Nephron (organoid): ENCODE measurements at regions not wholly inside any gene's neighbourhood (a gene's known extent, or its start where the extent isn't known, plus 50 kb on each side); places are given as distances from the start of the nearest gene placed in this dataset.
A peak's percentile ranks its signal among the peaks of the same experiment; 100 is the strongest.

Source experiments
- H3K27ac Mint-ChIP-seq, 3 experiments: 2 replicates each; pipeline ENCODE4 v1.8.0; 2020; ENCODE audit warnings: mixed read lengths in 3 of 3, mild to moderate bottlenecking in 2 of 3, moderate library complexity in 1 of 3
- H3K27me3 Mint-ChIP-seq: 2 replicates; pipeline ENCODE4 v1.8.0; 2021; ENCODE audit warnings: low read depth, mild to moderate bottlenecking, moderate library complexity, mixed read lengths
- H3K36me3 Mint-ChIP-seq: 2 replicates; pipeline ENCODE4 v1.8.0; 2020; ENCODE audit warnings: low read depth, mixed read lengths
- H3K4me1 Mint-ChIP-seq: 2 replicates; pipeline ENCODE4 v1.8.0; 2020; ENCODE audit warnings: mixed read lengths
- H3K4me3 Mint-ChIP-seq, 3 experiments: 2 replicates each; pipeline ENCODE4 v1.8.0; 2020; ENCODE audit warnings: mild to moderate bottlenecking in 3 of 3, mixed read lengths in 3 of 3, moderate library complexity in 2 of 3
- H3K9me3 Mint-ChIP-seq: 2 replicates; pipeline ENCODE4 v1.8.0; 2020; ENCODE audit warnings: mixed read lengths
- CTCF ChIP-seq, 3 experiments: fragments of 200-600 bp; sonication (generic); IDR thresholded peaks; one replicate each; pipeline ENCODE4 v1.5.0; 2021; ENCODE audit warnings: antibody characterized with exemption in 3 of 3; ENCODE audit not compliant: unreplicated experiment in 3 of 3

GRCh38 chr20:22003680-22004079 lies 298.2 kb downstream of the PAX1 start:
- Mint-ChIP-seq H3K4me1 (no peaks in the 10 kb centered on the region), H3K36me3 (no peaks in the 10 kb centered on the region)
- no peak for TF ChIP-seq CTCF (IDR thresholded peaks at IDR 0.05; ENCODE audit: unreplicated experiment in 3 of 3)

GRCh38 chr20:22001886-22002285 lies 296.4 kb downstream of the PAX1 start:
- Mint-ChIP-seq H3K36me3 (no peaks in the 10 kb centered on the region), H3K27me3 (no peaks in the 10 kb centered on the region), H3K9me3 (no peaks in the 10 kb centered on the region), H3K4me3 (no peak overlapping the region), H3K27ac (peak overlapping the region in 2 of 3 experiments; percentile 37 to 68), H3K4me1 (no peaks in the 10 kb centered on the region)
- no peak for TF ChIP-seq CTCF (IDR thresholded peaks at IDR 0.05; ENCODE audit: unreplicated experiment in 3 of 3)

More at GRCh38 chr20:22003680-22004079, 298.2 kb downstream of the PAX1 start:
- no peak overlapping the region for H3K27ac Mint-ChIP-seq
- no peaks in the 10 kb centered on the region for H3K27me3 Mint-ChIP-seq
- H3K9me3 Mint-ChIP-seq = peaks cover 5% of the 10 kb centered on the region
- H3K4me3 Mint-ChIP-seq = no peak overlapping the region

GRCh38 chr20:21995461-21995860 lies 290.0 kb downstream of the PAX1 start:
- Mint-ChIP-seq H3K27ac (no peak overlapping the region), H3K4me3 (no peak overlapping the region), H3K36me3 (no peaks in the 10 kb centered on the region), H3K9me3 (no peaks in the 10 kb centered on the region), H3K4me1 (no peaks in the 10 kb centered on the region), H3K27me3 (no peaks in the 10 kb centered on the region)
- TF ChIP-seq CTCF (IDR thresholded peaks at IDR 0.05; ENCODE audit: unreplicated experiment in 3 of 3) = no peak

GRCh38 chr20:21994203-21994602 lies 288.7 kb downstream of the PAX1 start:
- Mint-ChIP-seq H3K4me1 (no peaks in the 10 kb centered on the region), H3K9me3 (no peaks in the 10 kb centered on the region), H3K27me3 (no peaks in the 10 kb centered on the region), H3K4me3 (no peak overlapping the region), H3K27ac (no peak overlapping the region), H3K36me3 (no peaks in the 10 kb centered on the region)
- no peak for TF ChIP-seq CTCF (IDR thresholded peaks at IDR 0.05; ENCODE audit: unreplicated experiment in 3 of 3)

GRCh38 chr20:21982559-21982958 lies 277.1 kb downstream of the PAX1 start:
- no peak overlapping the region for H3K4me3 Mint-ChIP-seq
- H3K36me3 Mint-ChIP-seq = no peaks in the 10 kb centered on the region
- H3K27me3 Mint-ChIP-seq = peaks cover 6% of the 10 kb centered on the region
- peaks cover 19% of the 10 kb centered on the region for H3K4me1 Mint-ChIP-seq
- H3K27ac Mint-ChIP-seq = peak overlapping the region in 1 of 3 experiments; percentile 78
- no peak for TF ChIP-seq CTCF (IDR thresholded peaks at IDR 0.05; ENCODE audit: unreplicated experiment in 3 of 3)
- H3K9me3 Mint-ChIP-seq = no peaks in the 10 kb centered on the region

GRCh38 chr20:21981597-21982344 lies 276.3 kb downstream of the PAX1 start:
- Mint-ChIP-seq H3K4me1 (peaks cover 19% of the 10 kb centered on the region), H3K27ac (peak overlapping the region; percentile 32 to 78 (median 42)), H3K9me3 (no peaks in the 10 kb centered on the region), H3K36me3 (no peaks in the 10 kb centered on the region), H3K4me3 (no peak overlapping the region), H3K27me3 (peaks cover 12% of the 10 kb centered on the region)
- no peak for TF ChIP-seq CTCF (IDR thresholded peaks at IDR 0.05; ENCODE audit: unreplicated experiment in 3 of 3)
